SK-N-SH (cell line): ENCODE measurements at regions not wholly inside any gene's neighbourhood (a gene's known extent, or its start where the extent isn't known, plus 50 kb on each side); places are given as distances from the start of the nearest gene placed in this dataset.

Source experiments
- CTCF ChIA-PET: fragments of 300-600, 350-600 bp; formaldehyde crosslinking; extraction: SDS; loops from one replicate; lab custom pipeline; 2021; lab: Yijun Ruan, JAX
- POLR2A ChIA-PET: fragments of 350-600 bp; sonication (Branson Sonifier 250); formaldehyde crosslinking; extraction: SDS; loops from one replicate; lab custom pipeline; 2020; ENCODE audit warnings: antibody characterized with exemption, inconsistent platforms; lab: Yijun Ruan, JAX
- DNase-seq: peaks from one replicate; pipeline ENCODE4 v3.0.0; 2012
- H2AFZ ChIP-seq: fragments of 200-600 bp; sonication (generic); 2 replicates; pipeline ENCODE4 v1.8.1; 2016; ENCODE audit warnings: antibody characterized with exemption, mild to moderate bottlenecking, low read depth
- H3F3A ChIP-seq: fragments of 200-600 bp; sonication (generic); replicated peaks from 2 replicates; pipeline ENCODE3; 2016; ENCODE audit warnings: antibody characterized with exemption, mild to moderate bottlenecking; ENCODE audit not compliant: insufficient read depth
- H3K27ac ChIP-seq, 2 experiments: fragments of 200-500 bp in 1 of 2; fragments of 200-600 bp in 1 of 2; sonication (Bioruptor generic) in 1 of 2; sonication (generic), shearing (Covaris generic) in 1 of 2; 2 replicates each; pipeline versions ENCODE4 v1.5.1 to v1.6.1; 2014 to 2016; ENCODE audit warnings: low read depth in 2 of 2, inconsistent platforms in 1 of 2, low read length in 1 of 2, mild to moderate bottlenecking in 1 of 2, mixed read lengths in 1 of 2
- H3K27me3 ChIP-seq: fragments of 200-600 bp; sonication (generic), shearing (Covaris generic); 2 replicates; pipeline ENCODE4 v1.6.1; 2016; ENCODE audit warnings: mixed run types; ENCODE audit not compliant: insufficient read depth
- H3K36me3 ChIP-seq, 2 experiments: fragments of 200-500 bp in 1 of 2; fragments of 200-600 bp in 1 of 2; sonication (Bioruptor generic) in 1 of 2; sonication (generic) in 1 of 2; replicated peaks in 1 of 2; 2 replicates each; pipeline versions ENCODE3 to v1.5.1; 2014 to 2016; ENCODE audit warnings: low read length in 1 of 2, mild to moderate bottlenecking in 1 of 2; ENCODE audit not compliant: insufficient read depth in 2 of 2, control insufficient read depth in 1 of 2
- H3K4me1 ChIP-seq, 2 experiments: fragments of 200-500 bp in 1 of 2; fragments of 200-600 bp in 1 of 2; sonication (Bioruptor generic) in 1 of 2; sonication (generic), shearing (Covaris generic) in 1 of 2; 2 replicates each; pipeline versions ENCODE4 v1.5.1 to v1.6.1; 2014 to 2016; ENCODE audit warnings: low read depth in 1 of 2, low read length in 1 of 2, mixed run types in 1 of 2; ENCODE audit not compliant: insufficient read depth in 2 of 2, control insufficient read depth in 1 of 2
- H3K4me2 ChIP-seq: fragments of 200-600 bp; sonication (generic), shearing (Covaris generic); 2 replicates; pipeline ENCODE4 v1.6.1; 2017; ENCODE audit warnings: mixed run types
- H3K4me3 ChIP-seq, 2 experiments: fragments of 200-500 bp in 1 of 2; fragments of 200-600 bp in 1 of 2; sonication (Bioruptor generic) in 1 of 2; sonication (generic), shearing (Covaris generic) in 1 of 2; 2 replicates each; pipeline versions ENCODE4 v1.5.1 to v1.8.1; 2014 to 2016; ENCODE audit warnings: low read depth in 2 of 2, inconsistent platforms in 1 of 2, low read length in 1 of 2, mild to moderate bottlenecking in 1 of 2, mixed read lengths in 1 of 2, moderate library complexity in 1 of 2
- H3K79me2 ChIP-seq: fragments of 200-600 bp; sonication (generic); 2 replicates; pipeline ENCODE4 v1.8.1; 2017; ENCODE audit warnings: mild to moderate bottlenecking; ENCODE audit not compliant: insufficient read depth
- H3K9ac ChIP-seq: fragments of 200-600 bp; sonication (generic); 2 replicates; pipeline ENCODE4 v1.6.1; 2017; ENCODE audit warnings: mixed run types
- H3K9me2 ChIP-seq: fragments of 200-600 bp; sonication (generic); 2 replicates; pipeline ENCODE4 v1.6.1; 2017; ENCODE audit warnings: mixed run types
- H3K9me3 ChIP-seq: fragments of 200-600 bp; sonication (generic); 2 replicates; pipeline ENCODE4 v1.6.1; 2017; ENCODE audit warnings: mixed run types, mild to moderate bottlenecking, moderate library complexity
- H4K20me1 ChIP-seq: fragments of 200-600 bp; sonication (generic); 2 replicates; pipeline ENCODE4 v1.6.1; 2017; ENCODE audit warnings: mild to moderate bottlenecking, mixed run types; ENCODE audit not compliant: insufficient read depth
- CTCF ChIP-seq: fragments of 200-600 bp; sonication (generic); IDR thresholded peaks from 2 replicates; pipeline ENCODE4 v1.6.1; 2017; ENCODE audit warnings: antibody characterized with exemption, mild to moderate bottlenecking, moderate library complexity
- EP300 ChIP-seq, 2 experiments: IDR thresholded peaks; 2 replicates each; pipeline versions ENCODE4 v1.4.0 to v1.6.1; 2012; ENCODE audit warnings: borderline replicate concordance in 1 of 2, low read depth in 1 of 2, low read length in 1 of 2
- EZH2phosphoT487 ChIP-seq: fragments of 200-600 bp; sonication (generic); IDR thresholded peaks from 2 replicates; pipeline ENCODE4 v1.6.1; 2017; ENCODE audit warnings: low read depth, mixed run types, mild to moderate bottlenecking, antibody characterized with exemption, moderate library complexity, borderline replicate concordance
- MEF2A ChIP-seq: IDR thresholded peaks from 2 replicates; pipeline ENCODE4 v1.4.0; 2012; ENCODE audit warnings: low read depth, borderline replicate concordance
- PBX3 ChIP-seq: IDR thresholded peaks from 2 replicates; pipeline ENCODE4; 2012
- RAD21 ChIP-seq: IDR thresholded peaks from 2 replicates; pipeline ENCODE4 v1.6.1; 2012; ENCODE audit warnings: mild to moderate bottlenecking, low read length
- REST ChIP-seq: IDR thresholded peaks from 2 replicates; pipeline ENCODE4 v1.6.1; 2012; ENCODE audit warnings: mild to moderate bottlenecking, low read depth, low read length, moderate library complexity
- RFX5 ChIP-seq: IDR thresholded peaks from 2 replicates; pipeline ENCODE4 v1.6.1; 2012; ENCODE audit warnings: mild to moderate bottlenecking, improper control_type of control experiment, low read length
- RXRA ChIP-seq: IDR thresholded peaks from 2 replicates; pipeline ENCODE4 v1.4.0; 2012; ENCODE audit warnings: low read depth, mild to moderate bottlenecking, borderline replicate concordance
- TAF1 ChIP-seq: IDR thresholded peaks from 2 replicates; pipeline ENCODE4 v1.6.1; 2012; ENCODE audit warnings: low read depth, mild to moderate bottlenecking, low read length, moderate library complexity, borderline replicate concordance
- TCF12 ChIP-seq: IDR thresholded peaks from 2 replicates; pipeline ENCODE4 v1.4.0; 2012
- TEAD4 ChIP-seq: IDR thresholded peaks from 2 replicates; pipeline ENCODE4 v1.4.0; 2012; ENCODE audit warnings: mild to moderate bottlenecking, borderline replicate concordance; ENCODE audit not compliant: insufficient read depth
- YY1 ChIP-seq: IDR thresholded peaks from 2 replicates; pipeline ENCODE4 v1.4.0; 2012; ENCODE audit warnings: low read depth, mild to moderate bottlenecking
- ZBTB33 ChIP-seq: IDR thresholded peaks from 2 replicates; pipeline ENCODE4 v1.4.0; 2012; ENCODE audit warnings: low read depth, borderline replicate concordance
- WGBS: methylation state at CpG from one replicate; pipeline ENCODE4 v1.1.6; 2017; ENCODE audit warnings: low lambda C conversion rate; 5-methylcytosine and 5-hydroxymethylcytosine counted together

GRCh38 chr21:27498025-27498424, 531.1 kb upstream of the ADAMTS5 start:
- WGBS = 34% methylated on average over 3 of the region's 3 CpGs
- H4K20me1 ChIP-seq = no peaks in the 10 kb centered on the region
- no peak overlapping the region for H3K4me2 ChIP-seq
- no peak overlapping the region for H3K27ac ChIP-seq
- no peaks in the 10 kb centered on the region for H3K36me3 ChIP-seq
- no peak overlapping the region for H3K4me3 ChIP-seq
- H3K9me2 ChIP-seq = no peaks in the 10 kb centered on the region
- H3K9me3 ChIP-seq = no peaks in the 10 kb centered on the region
- H3K79me2 ChIP-seq = no peaks in the 10 kb centered on the region
- POLR2A ChIA-PET = no interaction called here
- H3F3A ChIP-seq = no peaks in the 10 kb centered on the region
- no peak overlapping the region for H2AFZ ChIP-seq
- no peak for DNase-seq
- H3K27me3 ChIP-seq = no peaks in the 10 kb centered on the region
- no peak overlapping the region for H3K9ac ChIP-seq
- H3K4me1 ChIP-seq = no peaks in the 10 kb centered on the region
- TF ChIP-seq REST = no peak
- TF ChIP-seq TAF1 = no peak
- no peak for TF ChIP-seq TCF12
- no peak for TF ChIP-seq YY1
- TF ChIP-seq TEAD4 = no peak
- TF ChIP-seq EP300 (IDR thresholded peaks at IDR 0.05; ENCODE audit: borderline replicate concordance in 1 of 2, low read depth in 1 of 2, low read length in 1 of 2) = no peak
- TF ChIP-seq ZBTB33 = no peak
- no peak for TF ChIP-seq PBX3
- no peak for TF ChIP-seq RAD21
- no peak for TF ChIP-seq CTCF
- no peak for TF ChIP-seq RFX5
- TF ChIP-seq RXRA = no peak
- no peak for TF ChIP-seq MEF2A
- TF ChIP-seq EZH2phosphoT487 = no peak
- CTCF ChIA-PET = no interaction called here
